ENCODE measurements at regions not wholly inside any gene's neighbourhood (a gene's known extent, or its start where the extent isn't known, plus 50 kb on each side); places are given as distances from the start of the nearest gene placed in this dataset.
"Not testable (repeated sequence)": the region's sequence is repeated elsewhere in the genome, so short reads cannot be mapped to it uniquely, and the experiment has no call there.

DNA sequence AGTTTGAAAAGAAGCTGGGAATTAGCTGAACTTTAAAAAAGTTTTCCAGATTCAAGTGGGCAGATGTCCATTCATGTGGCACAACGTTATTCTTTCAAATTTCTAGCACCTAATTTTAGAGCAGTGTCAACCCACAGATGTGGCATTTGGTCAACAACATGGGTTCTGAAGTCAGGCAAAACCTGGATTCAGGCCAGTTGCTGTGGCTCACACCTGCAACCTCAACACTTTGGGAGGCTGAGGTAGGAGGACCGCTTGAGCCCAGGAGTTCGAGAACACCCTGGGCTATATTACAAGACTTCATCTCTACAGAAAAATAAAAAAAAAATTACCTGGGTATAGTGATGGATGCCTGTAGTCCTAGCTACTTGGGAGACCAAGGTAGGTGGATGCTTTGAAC lies 380.2 kb upstream of the SALL1 start:
- Histone ChIP-seq H3K36me3 (no peaks in the 10 kb centered on the region), H3K27me3 (no peaks in the 10 kb centered on the region)
- DNase-seq: no peak

GRCh38 chr16:51527349-51527748 lies 376.3 kb upstream of the SALL1 start:
- Histone ChIP-seq H3K4me3 (no peak overlapping the region), H3K27me3 (no peaks in the 10 kb centered on the region), H3K36me3 (no peaks in the 10 kb centered on the region), H3K9me3 (no peaks in the 10 kb centered on the region)
- no peak for DNase-seq

More for the DNA sequence above, 380.2 kb upstream of the SALL1 start:
- Histone ChIP-seq H3K9me3 (no peaks in the 10 kb centered on the region), H3K4me3 (no peak overlapping the region)

GRCh38 chr16:51526621-51527020 lies 375.6 kb upstream of the SALL1 start:
- no peaks in the 10 kb centered on the region; the same call in 1 of the 2 replicates for H3K9me3 ChIP-seq
- H3K4me3 ChIP-seq: no peak overlapping the region
- H3K36me3 ChIP-seq: no peaks in the 10 kb centered on the region
- H3K27me3 ChIP-seq: no peaks in the 10 kb centered on the region
- no peak for DNase-seq

GRCh38 chr16:51524555-51525373 lies 373.7 kb upstream of the SALL1 start:
- peak; percentile 76 for DNase-seq
- Histone ChIP-seq H3K27me3 (no peaks in the 10 kb centered on the region), H3K36me3 (no peaks in the 10 kb centered on the region), H3K9me3 (no peaks in the 10 kb centered on the region; the same call in 1 of the 2 replicates), H3K4me3 (no peak overlapping the region)

GRCh38 chr16:51524070-51524469 lies 373.0 kb upstream of the SALL1 start:
- no peaks in the 10 kb centered on the region; the same call in 1 of the 2 replicates for H3K9me3 ChIP-seq
- H3K27me3 ChIP-seq: no peaks in the 10 kb centered on the region
- DNase-seq: no peak
- no peak overlapping the region for H3K4me3 ChIP-seq
- no peaks in the 10 kb centered on the region for H3K36me3 ChIP-seq

DNA sequence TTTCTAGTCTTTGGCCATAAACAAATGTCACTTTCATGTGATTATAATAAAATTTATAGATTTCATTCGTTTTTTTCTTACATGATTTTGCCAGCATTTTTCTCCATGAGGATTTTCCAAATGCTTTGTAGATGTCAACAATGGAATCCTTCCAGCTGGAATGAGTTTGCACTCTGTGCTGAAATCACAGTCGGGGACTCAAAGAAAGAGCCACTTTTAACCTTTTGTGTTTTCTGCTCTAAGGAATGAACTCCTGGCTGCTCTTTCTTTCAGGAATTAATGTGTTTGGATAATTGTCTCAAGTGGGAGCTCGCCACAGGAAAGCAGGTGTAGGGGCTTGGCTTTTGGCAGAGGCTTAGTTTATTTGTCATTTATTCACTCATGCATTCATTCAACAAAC lies 372.3 kb upstream of the SALL1 start:
- no peak for DNase-seq
- Histone ChIP-seq H3K36me3 (no peaks in the 10 kb centered on the region), H3K27me3 (no peaks in the 10 kb centered on the region), H3K4me3 (no peak overlapping the region), H3K9me3 (no peaks in the 10 kb centered on the region; the same call in 1 of the 2 replicates)

- no peaks in the 10 kb centered on the region for H3K27me3 ChIP-seq
- no peak for DNase-seq
- H3K4me3 ChIP-seq: no peak overlapping the region
- no peaks in the 10 kb centered on the region for H3K36me3 ChIP-seq
- H3K9me3 ChIP-seq: no peaks in the 10 kb centered on the region; the same call in 1 of the 2 replicates
These were observed 371.8 kb upstream of the SALL1 start for GRCh38 chr16:51522902-51523301.

DNA sequence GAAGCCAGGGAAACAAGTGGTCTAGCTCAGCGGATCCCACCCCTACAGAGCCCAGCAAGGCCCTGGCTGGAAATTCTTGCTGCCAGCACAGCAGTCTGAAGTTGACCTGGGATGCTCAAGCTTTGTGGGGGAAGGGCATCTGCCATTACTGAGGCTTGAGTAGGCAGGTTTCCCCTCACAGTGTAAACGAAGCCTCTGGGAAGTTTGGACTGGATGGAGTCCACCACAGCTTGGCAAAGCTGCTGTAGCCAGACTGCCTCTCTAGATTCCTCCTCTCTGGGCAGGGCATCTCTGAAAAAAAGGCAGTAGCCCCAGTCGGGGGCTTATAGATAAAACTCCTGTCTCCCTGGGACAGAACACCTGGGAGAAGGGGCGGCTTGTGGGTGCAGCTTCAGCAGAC lies 365.9 kb upstream of the SALL1 start:
- not testable (repeated sequence) for H3K27me3 ChIP-seq, H3K4me3 ChIP-seq, DNase-seq, H3K9me3 ChIP-seq, H3K36me3 ChIP-seq

- Histone ChIP-seq H3K27me3 (no peaks in the 10 kb centered on the region), H3K4me3 (no peak overlapping the region), H3K36me3 (no peaks in the 10 kb centered on the region), H3K9me3 (no peaks in the 10 kb centered on the region)
- DNase-seq: no peak
These were observed 359.3 kb upstream of the SALL1 start for GRCh38 chr16:51510416-51510815.

DNA sequence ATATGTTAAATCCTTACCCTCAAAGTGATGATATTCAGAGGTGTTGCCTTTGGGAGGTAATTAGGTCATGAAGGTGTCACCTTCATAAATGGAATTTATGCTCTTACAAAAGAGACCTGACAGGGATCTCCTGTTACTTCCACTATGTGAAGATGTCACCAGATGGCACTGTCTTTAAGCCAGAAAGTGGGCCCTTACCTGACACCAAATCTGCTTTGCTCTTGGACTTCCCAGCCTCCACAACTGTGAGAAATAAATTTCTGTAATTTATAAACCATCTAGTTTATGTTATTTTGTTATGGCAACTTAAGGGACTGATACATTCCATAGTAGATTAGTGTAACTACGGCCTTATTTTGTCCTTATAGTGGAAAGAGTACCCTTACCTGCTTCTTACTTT lies 358.3 kb upstream of the SALL1 start:
- no peak overlapping the region for H3K4me3 ChIP-seq
- H3K36me3 ChIP-seq: no peaks in the 10 kb centered on the region
- DNase-seq: no peak
- no peaks in the 10 kb centered on the region for H3K9me3 ChIP-seq
- no peaks in the 10 kb centered on the region for H3K27me3 ChIP-seq

DNA sequence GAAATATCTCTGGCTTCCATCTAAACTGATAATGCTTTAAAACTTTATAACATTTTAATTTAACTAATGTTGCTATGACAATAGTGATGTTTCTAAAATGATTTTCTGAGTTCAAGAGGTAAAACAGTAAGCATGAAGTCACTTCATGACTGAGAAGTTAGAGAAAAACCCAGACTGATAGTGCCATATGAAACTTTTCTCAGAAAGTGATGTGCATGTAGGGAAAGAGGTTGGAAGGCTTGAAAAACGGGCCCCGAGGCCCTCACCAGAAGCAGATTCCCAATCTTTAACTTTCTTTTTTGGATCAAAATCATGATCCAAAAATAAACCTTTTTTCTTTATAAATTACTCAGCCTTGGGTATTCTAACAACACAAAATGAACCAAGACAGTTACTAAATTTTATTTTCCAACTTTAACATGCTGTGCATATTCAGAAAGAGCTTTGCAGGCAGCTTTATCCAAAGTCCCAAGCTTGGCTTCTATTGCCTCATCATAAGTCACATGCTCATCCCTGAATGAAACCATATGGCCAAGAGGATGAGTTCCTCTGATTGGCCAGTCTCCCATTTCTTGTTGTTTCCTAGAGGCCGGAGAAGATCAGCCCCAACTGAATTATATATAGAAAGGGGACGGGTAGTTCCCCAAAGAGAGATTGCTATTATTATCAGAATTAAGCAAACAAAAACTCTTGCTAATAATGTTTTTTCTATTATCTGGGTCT lies 357.6 kb upstream of the SALL1 start:
- DNase-seq: no peak

GRCh38 chr16:51507286-51507685 lies 356.2 kb upstream of the SALL1 start:
- no peaks in the 10 kb centered on the region for H3K27me3 ChIP-seq
- no peak overlapping the region for H3K4me3 ChIP-seq
- no peaks in the 10 kb centered on the region for H3K36me3 ChIP-seq
- no peak for DNase-seq
- H3K9me3 ChIP-seq: no peaks in the 10 kb centered on the region; the same call in 1 of the 2 replicates

More for the DNA sequence above, 357.6 kb upstream of the SALL1 start:
- H3K9me3 ChIP-seq: no peaks in the 10 kb centered on the region
- H3K36me3 ChIP-seq: no peaks in the 10 kb centered on the region
- H3K27me3 ChIP-seq: no peaks in the 10 kb centered on the region
- H3K4me3 ChIP-seq: no peak overlapping the region

GRCh38 chr16:51500306-51500705 lies 349.2 kb upstream of the SALL1 start:
- no peaks in the 10 kb centered on the region for H3K27me3 ChIP-seq
- H3K36me3 ChIP-seq: no peaks in the 10 kb centered on the region
- no peak for DNase-seq
- no peak overlapping the region for H3K4me3 ChIP-seq
- H3K9me3 ChIP-seq: no peaks in the 10 kb centered on the region; the same call in none of the 2 replicates

DNA sequence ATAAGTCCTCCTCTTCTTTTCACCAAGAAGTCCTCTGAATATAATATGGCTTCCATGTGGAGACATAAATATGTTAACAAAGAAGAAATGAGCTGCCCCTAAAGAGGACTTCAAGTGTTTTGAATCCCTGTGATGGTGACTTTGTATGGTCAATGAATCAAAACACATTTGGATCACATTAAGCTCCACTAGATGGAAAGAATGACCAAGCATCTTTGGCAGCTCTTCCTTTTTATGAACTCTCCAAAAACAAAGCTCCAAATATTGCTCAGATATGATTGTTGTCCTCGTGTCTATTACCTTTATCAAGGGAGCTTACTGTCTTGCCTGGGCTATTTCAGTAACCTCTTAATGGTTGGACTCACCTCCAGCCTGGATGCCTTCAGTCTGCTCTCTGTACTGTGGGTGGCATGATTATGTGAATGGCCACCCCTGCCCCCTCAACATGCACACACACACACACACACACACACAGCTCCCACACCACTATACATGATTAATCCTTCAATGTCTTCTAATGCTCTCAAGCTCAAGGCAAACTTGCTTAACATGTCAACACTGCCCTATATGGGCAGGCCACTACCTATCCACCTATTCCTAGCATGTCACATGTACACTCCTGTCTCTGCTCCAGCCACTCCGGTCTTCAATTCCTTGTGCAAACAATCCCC lies 346.6 kb upstream of the SALL1 start:
- H3K27me3 ChIP-seq: no peaks in the 10 kb centered on the region
- H3K36me3 ChIP-seq: no peaks in the 10 kb centered on the region
- H3K4me3 ChIP-seq: no peak overlapping the region
- no peaks in the 10 kb centered on the region; the same call in 1 of the 2 replicates for H3K9me3 ChIP-seq
- DNase-seq: no peak

DNA sequence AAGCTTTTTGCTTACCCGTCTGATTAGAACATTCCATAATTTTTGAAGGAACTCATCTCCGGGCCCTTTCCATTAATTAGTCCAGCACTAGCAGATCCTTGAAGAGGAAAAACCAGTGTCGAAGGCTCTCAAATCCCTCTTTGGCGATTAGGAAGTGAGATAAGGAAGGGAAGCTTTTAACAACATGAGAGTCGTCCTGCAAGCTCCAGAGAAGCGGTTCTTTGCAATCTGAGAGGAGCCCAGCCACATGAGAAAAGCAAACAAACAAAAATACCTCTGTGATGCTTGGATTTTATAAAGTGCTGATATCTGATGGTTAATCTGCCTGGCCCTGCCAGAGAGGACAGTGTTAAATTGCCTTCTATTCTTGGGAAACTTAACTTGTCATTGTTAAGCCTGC lies 339.8 kb upstream of the SALL1 start:
- Histone ChIP-seq H3K4me3 (no peak overlapping the region), H3K27me3 (no peaks in the 10 kb centered on the region), H3K36me3 (no peaks in the 10 kb centered on the region), H3K9me3 (no peaks in the 10 kb centered on the region)
- no peak for DNase-seq

- no peaks in the 10 kb centered on the region for H3K36me3 ChIP-seq
- H3K27me3 ChIP-seq: no peaks in the 10 kb centered on the region
- no peak for DNase-seq
- H3K9me3 ChIP-seq: no peaks in the 10 kb centered on the region
- no peak overlapping the region for H3K4me3 ChIP-seq
These were observed 336.8 kb upstream of the SALL1 start for GRCh38 chr16:51487880-51488279.

DNA sequence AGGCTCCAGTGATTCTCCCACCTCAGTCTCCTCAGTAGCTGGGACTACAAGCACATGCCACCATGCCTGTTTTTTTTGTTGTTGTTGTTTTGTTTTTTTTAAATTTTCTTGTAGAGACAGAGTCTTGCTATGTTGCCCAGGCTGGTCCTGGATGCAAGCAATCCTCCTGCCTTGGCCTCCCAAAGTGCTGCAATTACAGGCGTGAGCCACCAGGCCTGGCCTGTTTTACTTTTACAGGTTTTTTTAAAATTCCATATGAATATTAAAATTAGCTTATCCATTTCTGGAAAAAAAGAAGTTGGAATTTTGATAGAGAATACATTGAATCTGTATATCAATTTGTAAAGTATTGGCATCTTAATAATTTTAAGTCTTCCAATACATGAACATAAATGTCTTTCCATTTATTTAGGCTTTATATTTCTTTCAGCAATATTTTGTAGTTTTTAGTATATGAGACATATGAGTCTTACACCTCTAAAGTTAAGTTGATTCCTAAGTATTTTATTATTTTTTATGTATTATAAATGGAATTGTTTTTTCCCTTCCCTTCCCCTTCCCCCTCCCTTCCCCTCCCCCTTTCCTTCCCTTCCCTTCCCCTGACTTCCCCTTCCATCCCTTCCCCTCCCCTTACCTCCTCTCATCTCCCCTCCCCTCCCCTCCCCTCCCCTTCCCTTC lies 323.5 kb upstream of the SALL1 start:
- Histone ChIP-seq H3K4me3 (no peak overlapping the region), H3K27me3 (no peaks in the 10 kb centered on the region), H3K9me3 (no peaks in the 10 kb centered on the region), H3K36me3 (no peaks in the 10 kb centered on the region)
- no peak for DNase-seq
